HG02852 (cell line): ENCODE measurements at regions not wholly inside any gene's neighbourhood (a gene's known extent, or its start where the extent isn't known, plus 50 kb on each side); places are given as distances from the start of the nearest gene placed in this dataset.
A peak's percentile ranks its signal among the peaks of the same experiment; 100 is the strongest.

ENCODE experiments used
- ATAC-seq: cut with Tn5 transposase; IDR thresholded peaks from one replicate; pipeline ENCODE4 v1.9.1; 2021; ENCODE audit warnings: mild to moderate bottlenecking, moderate library complexity; ENCODE audit not compliant: unreplicated experiment

DNA sequence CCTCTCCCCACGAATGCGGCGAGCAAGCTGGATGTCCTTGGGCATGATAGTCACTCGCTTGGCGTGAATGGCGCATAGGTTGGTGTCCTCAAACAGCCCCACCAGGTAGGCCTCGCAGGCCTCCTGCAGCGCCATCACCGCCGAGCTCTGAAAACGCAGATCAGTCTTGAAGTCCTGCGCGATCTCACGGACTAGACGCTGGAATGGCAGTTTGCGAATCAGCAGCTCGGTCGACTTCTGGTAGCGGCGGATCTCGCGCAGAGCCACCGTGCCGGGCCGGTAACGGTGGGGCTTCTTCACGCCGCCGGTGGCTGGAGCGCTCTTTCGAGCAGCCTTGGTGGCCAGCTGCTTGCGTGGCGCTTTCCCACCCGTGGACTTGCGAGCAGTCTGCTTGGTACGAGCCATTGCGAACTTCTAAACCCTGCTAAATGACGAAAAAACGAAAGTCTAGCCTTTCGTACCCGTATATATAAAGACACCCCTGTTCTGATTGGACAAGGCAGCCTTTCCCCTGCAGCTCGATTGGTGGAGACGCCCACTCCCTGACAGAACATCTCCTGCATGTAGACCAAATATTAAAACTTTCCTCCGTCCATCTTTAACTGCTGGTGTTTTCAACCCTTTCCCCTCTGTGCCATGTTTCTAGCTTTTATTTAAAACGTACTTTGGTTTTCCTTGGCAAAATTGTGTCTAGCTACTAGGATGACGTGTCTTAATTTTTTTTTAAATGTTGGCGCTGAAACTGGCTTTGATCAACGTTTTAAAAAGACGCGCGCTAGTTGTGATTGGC, 109.8 kb downstream of the HFE start:
- peak; percentile 35 for ATAC-seq

DNA sequence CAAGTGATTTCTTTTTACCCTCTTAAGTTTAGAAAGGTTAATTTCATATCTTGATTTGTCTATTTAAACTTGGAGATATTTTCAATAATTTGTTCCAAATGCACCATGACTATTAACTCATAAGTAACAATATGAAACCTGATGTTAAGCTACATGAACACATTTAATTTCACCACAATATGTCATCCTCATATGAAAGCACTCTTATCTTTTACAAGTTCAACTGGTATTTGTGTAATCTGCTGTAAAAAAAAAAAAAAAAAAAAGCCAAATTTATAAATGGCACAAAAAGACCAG, 110.4 kb downstream of the HFE start:
- ATAC-seq, result no peak

DNA sequence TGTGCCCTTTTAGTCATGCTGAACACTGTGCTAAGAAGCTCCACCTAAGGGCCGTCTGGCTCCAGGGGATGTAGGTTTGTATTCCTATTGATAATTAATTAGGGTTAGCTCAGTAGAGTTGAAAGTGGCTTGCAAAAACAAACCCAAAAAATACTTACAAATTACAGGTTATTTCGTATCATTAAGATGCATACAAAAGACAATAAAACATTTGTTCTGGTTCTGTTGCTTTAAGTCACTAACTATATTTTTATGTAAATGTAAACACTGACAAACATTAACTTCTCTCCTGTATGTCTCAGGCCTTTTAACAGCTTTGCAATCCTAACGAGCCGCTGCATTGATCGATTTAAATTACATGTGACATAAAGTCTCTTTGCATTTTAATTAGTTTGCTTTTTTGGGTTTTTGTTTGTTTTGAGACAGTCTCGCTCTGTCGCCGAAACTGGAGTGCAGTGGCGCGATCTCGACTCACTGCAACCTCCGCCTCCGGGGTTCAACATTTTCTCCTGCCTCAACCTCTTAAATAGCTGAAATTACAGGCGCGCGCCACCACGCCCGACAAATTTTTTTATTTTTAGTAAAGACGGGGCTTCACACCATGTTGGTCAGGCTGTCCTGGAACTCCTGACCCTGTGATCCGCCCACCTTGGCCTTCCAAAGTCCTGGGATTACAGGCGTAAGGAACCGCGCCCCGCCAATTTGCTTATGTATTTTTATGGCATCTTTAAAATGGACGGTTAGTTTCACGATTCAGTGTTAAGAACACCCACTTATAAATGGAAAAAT, 110.9 kb downstream of the HFE start:
- no peak for ATAC-seq

DNA sequence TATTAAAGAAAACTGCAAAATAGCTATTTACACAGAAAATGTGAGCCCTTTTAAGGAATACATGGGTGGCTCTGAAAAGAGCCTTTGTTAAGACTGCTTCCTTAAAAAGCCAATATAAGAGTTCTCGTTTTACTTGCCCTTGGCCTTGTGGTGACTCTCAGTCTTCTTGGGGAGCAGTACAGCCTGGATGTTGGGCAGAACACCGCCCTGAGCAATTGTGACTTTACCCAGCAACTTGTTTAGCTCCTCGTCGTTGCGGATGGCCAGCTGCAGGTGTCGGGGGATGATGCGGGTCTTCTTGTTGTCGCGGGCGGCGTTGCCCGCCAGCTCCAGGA, 111.5 kb downstream of the HFE start:
- ATAC-seq, result peak; percentile 10

DNA sequence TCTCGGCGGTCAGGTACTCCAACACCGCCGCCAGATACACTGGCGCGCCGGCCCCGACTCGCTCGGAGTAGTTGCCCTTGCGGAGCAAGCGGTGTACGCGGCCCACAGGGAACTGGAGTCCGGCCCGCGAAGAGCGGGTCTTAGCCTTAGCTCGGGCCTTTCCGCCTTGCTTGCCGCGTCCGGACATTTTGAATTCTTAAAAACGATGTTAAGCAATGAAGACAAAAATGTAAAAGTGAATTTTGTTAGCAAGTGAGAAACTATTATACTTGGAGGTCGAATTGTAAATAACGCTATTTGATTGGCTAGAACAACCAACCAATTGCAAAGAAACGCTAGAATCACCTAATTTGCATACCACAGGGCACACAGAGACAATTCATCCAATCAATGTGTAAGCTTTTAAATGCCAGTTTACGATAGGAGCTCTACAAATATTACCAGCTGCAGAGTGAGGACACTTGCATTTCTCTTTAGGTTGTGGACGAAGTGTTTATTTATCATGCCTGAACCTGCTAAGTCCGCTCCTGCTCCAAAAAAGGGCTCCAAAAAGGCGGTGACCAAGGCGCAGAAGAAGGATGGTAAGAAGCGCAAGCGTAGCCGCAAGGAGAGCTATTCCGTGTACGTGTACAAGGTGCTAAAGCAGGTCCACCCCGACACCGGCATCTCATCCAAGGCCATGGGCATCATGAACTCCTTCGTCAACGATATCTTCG, 112.0 kb downstream of the HFE start:
- peak; percentile 57 for ATAC-seq

DNA sequence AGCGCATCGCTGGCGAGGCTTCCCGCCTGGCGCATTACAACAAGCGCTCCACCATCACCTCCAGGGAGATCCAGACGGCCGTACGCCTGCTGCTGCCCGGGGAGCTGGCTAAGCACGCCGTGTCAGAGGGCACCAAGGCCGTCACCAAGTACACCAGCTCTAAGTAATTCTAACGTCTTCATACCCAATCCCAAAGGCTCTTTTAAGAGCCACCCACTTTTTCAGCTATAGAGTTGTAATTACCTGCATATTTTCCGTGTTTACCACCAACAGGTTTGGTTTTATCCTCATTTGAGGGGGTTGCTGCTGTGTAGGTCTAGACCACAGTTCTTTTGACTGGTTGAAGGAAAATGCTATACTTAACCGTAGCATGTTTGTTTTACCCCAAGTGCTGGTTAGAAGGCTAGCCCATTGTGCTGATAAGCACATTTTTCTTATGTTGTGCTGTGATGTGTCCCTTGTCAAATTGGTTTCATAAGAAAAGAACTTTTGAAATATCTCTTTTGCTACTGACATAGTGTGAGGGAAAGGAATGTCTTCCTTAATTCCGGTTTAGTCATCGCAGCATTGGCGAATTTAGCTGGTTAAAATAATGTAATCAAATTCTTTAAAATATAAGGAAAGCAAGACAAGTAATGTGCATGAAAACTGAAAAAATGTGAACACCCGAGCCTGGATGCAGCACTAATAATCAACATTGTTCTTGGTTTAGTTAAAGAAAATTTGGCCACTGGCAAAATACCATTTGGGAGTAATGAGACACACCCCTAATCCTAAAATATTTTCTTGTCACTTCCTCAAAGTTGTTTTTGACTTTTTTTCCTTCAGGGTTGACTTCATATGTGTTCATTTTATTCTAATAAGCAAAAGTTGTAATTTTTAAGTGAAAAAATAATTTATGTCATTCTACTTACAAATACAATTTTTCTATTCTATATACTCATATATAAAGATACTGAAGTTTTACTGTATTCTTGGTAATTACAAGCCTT, 112.8 kb downstream of the HFE start:
- ATAC-seq, result no peak

DNA sequence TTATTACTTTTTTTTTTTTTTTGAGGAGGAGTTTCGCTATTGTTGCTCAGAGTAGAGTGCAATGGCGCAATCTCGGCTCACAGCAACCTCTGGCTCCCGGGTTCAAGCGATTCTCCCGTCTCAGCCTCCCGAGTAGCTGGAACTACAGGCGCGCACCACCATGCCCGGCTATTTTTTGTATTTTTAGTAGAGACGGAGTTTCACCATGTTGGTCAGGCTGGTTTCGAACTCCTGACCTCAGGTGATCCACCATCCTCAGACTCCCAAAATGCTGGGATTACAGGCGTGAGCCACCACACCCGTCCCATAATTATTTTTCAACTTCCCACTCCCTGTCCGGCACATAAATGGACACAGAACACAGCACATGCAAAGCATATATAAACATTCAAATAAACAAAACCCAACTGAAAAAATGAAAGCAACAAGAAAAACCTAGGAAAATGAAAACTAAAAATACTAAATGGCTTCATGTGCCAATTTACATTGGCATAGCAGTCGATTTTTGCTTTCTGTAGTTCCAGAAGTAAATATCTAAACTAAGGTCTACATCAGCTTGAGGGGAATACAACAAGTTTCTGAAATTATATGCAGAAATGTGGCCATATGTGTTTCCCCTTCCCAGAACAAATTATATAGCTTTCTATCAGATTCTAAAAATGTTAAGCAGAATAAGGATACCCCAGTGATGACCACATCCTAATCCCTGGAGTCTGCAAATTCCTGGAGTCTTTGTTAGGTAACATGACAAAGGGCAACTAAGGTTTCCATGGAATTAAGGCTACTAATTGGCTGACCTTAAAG, 113.9 kb downstream of the HFE start:
- no peak for ATAC-seq

DNA sequence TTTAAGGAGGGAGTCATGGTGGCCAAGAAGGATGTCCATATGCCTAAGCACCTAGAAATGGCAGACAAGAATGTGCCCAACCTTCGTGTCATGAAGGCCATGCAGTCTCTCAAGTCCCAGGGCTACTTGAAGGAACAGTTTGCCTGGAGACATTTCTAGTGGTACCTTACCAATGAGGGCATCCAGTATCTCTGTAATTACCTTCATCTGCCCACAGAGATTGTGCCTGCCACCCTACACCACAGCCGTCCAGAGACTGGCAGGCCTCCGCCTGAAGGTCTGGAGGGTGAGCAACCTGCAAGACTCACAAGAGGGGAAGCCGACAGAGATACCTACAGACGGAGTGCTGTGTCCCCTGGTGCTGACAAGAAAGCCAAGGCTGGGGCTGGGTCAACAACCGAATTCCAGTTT, 115.0 kb downstream of the HFE start:
- ATAC-seq, result no peak

DNA sequence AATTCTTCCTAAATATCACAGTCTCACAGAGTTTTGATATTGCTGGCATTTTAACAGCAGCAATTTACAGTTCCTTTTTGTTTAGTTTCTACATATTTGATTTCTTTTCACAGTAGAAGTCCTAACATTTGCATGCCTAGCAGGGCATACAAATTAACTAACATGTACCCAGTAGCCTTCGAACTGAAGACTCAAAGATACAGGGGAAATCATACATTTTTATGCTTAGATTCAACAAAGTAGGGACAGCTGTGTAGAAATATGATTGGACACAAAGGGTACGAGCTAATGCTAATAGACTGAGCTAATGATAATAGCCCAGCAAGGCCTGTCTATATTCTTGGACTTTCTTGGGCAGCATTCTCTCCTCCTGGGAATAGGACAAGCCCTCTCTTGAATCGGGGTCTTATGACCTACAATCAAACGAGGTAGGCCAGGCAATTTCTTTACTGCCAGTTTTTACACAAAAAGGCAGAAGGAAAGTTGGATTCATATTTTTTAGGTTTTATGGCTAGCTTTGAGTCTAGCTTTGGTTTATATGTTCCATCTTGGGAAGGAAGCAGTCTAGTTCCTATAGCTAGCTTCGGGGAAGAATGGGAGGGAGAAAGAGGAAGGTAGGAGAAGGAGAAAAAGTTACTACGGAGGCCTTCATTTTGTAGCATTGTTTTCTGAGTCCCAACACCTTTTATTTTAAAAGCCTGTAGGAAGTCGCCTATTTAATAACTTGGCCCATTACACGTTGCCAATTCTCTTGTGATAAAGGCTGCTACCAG, 115.8 kb downstream of the HFE start:
- ATAC-seq, result no peak

DNA sequence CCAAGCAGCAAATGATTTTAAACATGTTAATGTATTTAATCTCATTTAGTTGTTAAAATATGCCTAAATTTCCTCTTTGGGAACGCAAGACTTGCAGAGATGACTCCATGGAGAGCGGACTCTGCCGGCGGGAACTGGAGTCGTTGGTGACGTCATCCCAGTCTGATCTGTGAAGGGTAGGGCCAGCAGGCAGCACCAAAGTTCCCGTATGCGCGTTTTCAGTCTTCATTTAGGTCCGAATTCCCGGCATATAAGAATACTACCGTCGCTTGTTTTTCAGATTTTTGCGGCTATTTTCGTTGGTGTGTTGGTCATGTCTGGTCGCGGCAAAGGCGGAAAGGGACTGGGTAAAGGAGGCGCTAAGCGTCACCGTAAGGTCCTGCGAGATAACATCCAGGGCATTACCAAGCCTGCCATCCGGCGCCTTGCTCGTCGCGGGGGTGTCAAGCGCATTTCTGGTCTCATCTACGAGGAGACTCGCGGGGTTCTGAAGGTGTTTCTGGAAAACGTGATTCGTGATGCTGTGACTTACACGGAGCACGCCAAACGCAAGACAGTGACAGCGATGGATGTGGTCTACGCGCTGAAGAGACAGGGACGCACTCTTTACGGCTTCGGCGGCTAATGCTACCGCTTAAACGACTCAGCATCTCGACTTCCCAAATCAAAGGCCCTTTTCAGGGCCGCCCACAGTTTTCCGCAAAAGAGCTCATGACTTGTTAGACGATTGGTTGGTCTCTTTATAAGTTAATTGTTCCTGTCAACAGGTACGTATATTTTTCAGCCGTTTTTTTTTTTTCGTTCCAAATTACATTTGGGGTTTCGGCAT, 117.3 kb downstream of the HFE start:
- ATAC-seq, result peak; percentile 48

DNA sequence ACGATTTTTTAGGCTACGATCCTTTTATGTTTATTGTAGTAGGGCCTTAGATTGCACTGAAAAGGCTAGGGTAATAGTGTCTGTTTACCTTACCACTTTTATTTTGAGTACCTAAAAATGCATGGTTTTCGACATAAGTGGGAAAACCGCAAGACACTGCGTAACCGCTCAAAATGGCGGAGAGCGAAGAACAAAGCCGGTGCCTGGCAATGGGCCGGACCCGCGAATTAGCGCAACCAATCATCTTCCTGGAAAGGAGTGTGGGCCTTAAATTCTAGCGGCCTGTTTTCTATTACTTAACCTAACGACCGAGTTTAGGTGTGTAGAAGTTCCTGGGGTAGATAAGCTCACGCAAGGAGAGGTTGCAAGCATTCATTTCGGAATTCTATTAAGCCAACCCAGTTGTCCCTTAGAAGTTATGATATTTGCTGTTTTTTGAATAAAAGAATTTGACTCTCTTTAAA, 118.0 kb downstream of the HFE start:
- peak; percentile 51 for ATAC-seq

DNA sequence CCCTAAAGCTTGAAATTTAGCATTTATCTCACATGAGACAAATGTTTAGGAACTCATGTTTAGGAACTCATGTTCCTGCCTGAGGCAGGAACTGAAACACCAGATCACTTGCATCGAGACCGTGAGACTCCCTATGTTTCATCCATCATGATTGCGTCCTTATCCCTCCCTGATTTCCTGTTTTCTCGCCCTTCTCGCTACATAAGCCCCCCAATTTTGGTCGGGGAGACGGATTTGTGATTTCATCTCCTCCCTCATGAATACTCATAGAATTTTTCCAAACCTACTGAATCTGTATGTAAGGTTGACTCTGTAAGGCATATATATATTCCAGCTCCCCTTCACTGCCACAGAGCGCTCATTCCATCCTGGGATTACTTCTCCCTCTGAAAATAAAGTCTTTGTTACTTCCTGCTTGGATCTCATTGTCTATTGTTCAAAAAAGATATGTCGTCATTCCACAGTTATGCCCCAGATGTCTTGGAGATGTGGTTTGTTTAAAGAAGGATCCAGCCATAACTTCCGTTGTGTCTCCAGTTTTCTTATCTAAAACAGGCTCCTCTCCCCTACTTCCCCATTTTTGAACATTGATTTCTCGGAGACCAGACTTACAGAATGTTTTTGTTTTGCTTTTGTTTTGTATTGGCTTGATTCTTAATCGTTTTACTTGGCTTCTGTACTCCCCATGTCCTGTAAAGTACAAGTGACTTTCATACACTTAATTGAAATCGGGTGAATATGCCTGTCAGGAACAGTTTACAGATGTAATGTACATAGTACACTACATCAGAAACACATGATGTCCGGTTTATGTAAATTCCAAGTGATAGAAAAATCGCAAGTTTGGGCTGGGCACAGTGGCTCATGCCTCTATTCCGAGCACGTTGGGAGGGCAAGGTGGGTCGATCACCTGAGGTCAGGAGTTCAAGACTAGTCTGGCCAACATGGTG, 118.7 kb downstream of the HFE start:
- ATAC-seq, result peak; percentile 14

DNA sequence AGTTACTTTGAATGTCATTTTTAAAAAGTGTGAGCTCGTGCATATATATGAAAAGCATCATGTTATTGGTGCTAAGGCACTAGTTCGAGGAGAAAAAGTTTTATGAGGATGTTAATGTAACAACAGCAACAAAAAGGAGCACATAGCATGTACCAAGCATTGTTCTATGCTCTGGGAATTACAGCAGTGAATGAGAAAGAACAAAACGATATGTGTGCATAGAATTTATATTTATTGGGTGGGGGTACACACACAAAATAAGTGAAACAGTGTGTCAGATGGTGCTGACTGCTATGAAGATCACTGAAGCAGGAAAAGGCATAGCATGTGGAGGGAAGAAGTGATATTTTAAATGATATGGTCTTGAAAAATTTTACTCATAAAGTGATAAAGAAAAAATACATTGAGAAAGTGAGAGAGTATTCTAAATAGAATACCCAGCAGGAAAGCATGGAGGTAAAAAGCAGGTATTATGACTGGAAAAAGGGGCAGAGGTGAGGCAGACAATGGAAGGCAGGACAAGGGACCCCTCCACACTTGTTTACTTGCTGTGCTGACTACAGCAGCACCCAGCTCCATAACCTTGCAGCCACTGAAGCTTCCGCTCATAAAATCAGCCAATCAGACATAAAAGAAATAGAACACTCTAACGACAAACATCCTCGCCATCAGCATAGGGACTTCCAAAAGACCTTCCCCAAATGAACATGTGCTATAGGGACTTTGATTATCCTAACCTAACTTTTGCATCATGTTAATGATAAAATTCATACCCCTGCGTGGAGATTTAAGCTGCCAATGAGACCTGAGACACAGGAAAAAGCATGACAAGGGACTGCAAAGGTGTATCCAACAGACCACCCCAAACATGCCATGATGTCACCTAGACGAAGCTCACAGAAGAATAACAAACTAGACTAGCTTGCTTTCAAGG, 119.9 kb downstream of the HFE start:
- no peak for ATAC-seq

DNA sequence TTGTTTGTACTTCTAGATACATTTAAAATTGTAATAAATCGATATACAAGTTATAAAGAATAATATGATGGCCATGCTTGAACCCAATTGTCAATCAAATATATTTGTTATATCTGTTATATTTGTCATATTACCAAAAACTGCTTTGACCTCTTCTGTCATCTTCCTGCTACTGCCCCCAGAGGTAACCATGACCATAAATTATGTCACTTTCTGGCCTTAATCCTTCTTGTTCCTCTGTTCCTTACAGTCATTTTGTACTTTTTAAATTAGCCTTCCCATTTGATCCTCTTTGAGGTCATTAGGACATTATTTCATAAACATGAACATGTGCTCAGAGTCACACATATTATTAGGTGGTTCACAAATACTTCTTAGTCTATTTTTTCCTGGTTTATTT, 124.7 kb downstream of the HFE start:
- ATAC-seq, result no peak

DNA sequence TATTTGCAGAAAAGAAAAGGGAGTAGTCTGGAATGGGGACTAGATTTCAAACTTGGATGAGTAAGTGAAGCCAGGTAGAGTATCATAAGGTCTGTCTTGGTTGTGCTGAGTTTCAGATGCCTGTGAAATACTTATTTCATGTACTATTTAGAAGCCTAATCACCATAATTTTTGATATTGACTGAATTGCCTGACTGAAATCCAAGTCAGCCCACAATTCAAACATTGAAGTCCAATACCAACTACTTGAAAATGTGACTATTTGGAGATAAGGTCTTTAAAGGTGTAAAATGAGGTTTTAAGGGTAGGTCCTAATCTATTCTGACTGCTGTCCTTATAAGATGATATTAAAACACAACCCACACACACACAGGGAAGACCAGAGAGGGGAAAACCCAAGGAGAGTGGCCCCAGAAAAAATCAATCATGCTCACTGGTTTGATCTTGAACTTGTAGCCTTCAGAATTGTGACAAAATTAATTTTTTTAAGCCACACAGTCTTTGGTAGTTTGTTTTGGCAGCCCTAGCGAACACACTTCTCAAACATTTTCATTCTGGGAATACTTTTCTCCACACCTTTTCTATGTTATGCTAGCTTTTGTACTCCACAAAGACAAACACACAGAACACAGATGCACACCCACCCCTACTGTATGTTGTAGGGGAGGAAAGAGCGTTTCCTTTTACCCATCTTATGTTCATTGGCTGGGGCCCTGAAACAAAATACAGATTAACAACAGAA, 126.3 kb downstream of the HFE start:
- ATAC-seq, result no peak
